ENCODE measurements at regions not wholly inside any gene's neighbourhood (a gene's known extent, or its start where the extent isn't known, plus 50 kb on each side); places are given as distances from the start of the nearest gene placed in this dataset.

DNA sequence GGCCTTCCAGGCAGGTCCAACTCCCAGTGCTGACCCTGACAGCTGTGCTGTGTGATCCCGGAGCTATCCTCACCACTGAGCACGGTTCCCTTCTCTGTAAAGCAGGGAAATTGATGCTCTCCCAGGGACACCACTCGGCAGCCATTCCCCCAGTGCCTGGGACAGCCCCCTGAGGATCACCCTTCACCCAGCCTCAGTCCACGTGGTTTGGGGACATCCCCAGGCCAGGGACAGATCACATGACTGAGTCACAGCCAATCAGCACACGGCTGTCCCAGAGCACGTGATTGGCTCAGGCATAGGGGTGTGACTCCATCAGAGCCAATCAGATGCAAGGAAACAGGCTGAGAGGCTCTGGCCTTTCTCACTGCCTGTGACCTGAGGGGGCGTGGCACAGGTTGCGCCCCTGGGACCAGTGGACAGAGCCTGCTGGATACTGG is 68.8 kb upstream of the SFSWAP start:
- H3K79me2 ChIP-seq (ENCODE audit: control insufficient read depth, insufficient read depth, low read length) = no peaks in the 10 kb centered on the region
- H3K36me3 ChIP-seq (ENCODE audit: control insufficient read depth in 2 of 2, extremely low read depth in 1 of 2, insufficient read depth in 2 of 2, low read length in 2 of 2) = no peaks in the 10 kb centered on the region
- no peak overlapping the region for H2AFZ ChIP-seq (ENCODE audit: control insufficient read depth, low read length)
- H3K9me1 ChIP-seq (ENCODE audit: control insufficient read depth, extremely low read depth, insufficient read depth, low read length) = no peaks in the 10 kb centered on the region
- H3K9me3 ChIP-seq (ENCODE audit: control insufficient read depth, low read depth, low read length) = no peaks in the 10 kb centered on the region
- no peak for DNase-seq (ENCODE audit: low read depth, low spot score)
- H3K27me3 ChIP-seq (ENCODE audit: control insufficient read depth, extremely low read depth, insufficient read depth, low read length) = peaks cover 4% of the 10 kb centered on the region
- H3K9ac ChIP-seq (ENCODE audit: control insufficient read depth, extremely low read depth, insufficient read depth, low read length) = no peak overlapping the region
- dilution Hi-C loops (cut with MboI; ENCODE audit: extremely low pct_ligation_motif_present, low sequenced_read_pairs) = no loop called here
- no peak for TF ChIP-seq EZH2 (IDR thresholded peaks at IDR 0.05; ENCODE audit: low read length)
- TF ChIP-seq, protein P1, sequence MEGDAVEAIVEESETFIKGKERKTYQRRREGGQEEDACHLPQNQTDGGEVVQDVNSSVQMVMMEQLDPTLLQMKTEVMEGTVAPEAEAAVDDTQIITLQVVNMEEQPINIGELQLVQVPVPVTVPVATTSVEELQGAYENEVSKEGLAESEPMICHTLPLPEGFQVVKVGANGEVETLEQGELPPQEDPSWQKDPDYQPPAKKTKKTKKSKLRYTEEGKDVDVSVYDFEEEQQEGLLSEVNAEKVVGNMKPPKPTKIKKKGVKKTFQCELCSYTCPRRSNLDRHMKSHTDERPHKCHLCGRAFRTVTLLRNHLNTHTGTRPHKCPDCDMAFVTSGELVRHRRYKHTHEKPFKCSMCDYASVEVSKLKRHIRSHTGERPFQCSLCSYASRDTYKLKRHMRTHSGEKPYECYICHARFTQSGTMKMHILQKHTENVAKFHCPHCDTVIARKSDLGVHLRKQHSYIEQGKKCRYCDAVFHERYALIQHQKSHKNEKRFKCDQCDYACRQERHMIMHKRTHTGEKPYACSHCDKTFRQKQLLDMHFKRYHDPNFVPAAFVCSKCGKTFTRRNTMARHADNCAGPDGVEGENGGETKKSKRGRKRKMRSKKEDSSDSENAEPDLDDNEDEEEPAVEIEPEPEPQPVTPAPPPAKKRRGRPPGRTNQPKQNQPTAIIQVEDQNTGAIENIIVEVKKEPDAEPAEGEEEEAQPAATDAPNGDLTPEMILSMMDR (optimal IDR thresholded peaks at IDR 0.05 in 1 of 3, IDR thresholded peaks at IDR 0.05 in 1 of 3, conservative IDR thresholded peaks at IDR 0.05 in 1 of 3; ENCODE audit: extremely low read depth in 1 of 3, insufficient read depth in 2 of 3, low read length in 3 of 3) = no peak
- no peak overlapping the region for H3K4me3 ChIP-seq (ENCODE audit: control insufficient read depth in 2 of 3, extremely low read depth in 1 of 3, insufficient read depth in 2 of 3, low read depth in 1 of 3, low read length in 3 of 3)
- FAIRE-seq = no peak
- H3K4me1 ChIP-seq (ENCODE audit: control insufficient read depth, extremely low read depth, insufficient read depth, low read length) = no peaks in the 10 kb centered on the region
- no peaks in the 10 kb centered on the region for H4K20me1 ChIP-seq (ENCODE audit: control insufficient read depth, extremely low read depth, insufficient read depth, low read length)
- H3K27ac ChIP-seq (ENCODE audit: control insufficient read depth, insufficient read depth, low read length) = no peak overlapping the region
- no peak overlapping the region for H3K4me2 ChIP-seq (ENCODE audit: control insufficient read depth, extremely low read depth, insufficient read depth, low read depth, low read length)

DNA sequence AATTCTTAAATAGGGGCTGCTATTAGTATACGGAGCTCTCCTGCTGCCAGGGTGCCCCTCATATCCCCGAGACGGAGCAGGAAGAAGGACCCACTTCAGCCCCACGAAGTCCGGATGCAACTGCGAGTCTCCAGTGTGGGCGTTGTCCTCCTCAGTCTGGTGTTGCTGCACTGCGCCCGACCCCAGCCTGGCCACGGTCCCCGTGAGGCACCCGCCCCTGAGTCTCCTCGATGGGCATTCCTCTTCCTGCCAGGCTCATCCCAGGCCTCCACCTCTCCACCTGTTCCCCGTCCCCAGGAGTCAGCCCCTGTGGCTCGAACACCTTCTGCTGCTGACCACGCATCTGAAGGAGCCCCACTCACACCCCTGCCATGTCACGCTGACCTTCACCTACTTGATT is 68.1 kb upstream of the SFSWAP start:
- no peak for DNase-seq (ENCODE audit: low read depth, low spot score)
- H2AFZ ChIP-seq (ENCODE audit: control insufficient read depth, low read length) = no peak overlapping the region

More for the DNA sequence above, 68.1 kb upstream of the SFSWAP start:
- Histone ChIP-seq H3K4me2 (ENCODE audit: control insufficient read depth, extremely low read depth, insufficient read depth, low read depth, low read length) (no peak overlapping the region), H3K79me2 (ENCODE audit: control insufficient read depth, insufficient read depth, low read length) (no peaks in the 10 kb centered on the region), H3K4me3 (ENCODE audit: control insufficient read depth in 2 of 3, extremely low read depth in 1 of 3, insufficient read depth in 2 of 3, low read depth in 1 of 3, low read length in 3 of 3) (no peak overlapping the region), H3K27me3 (ENCODE audit: control insufficient read depth, extremely low read depth, insufficient read depth, low read length) (peaks cover 4% of the 10 kb centered on the region), H3K9me1 (ENCODE audit: control insufficient read depth, extremely low read depth, insufficient read depth, low read length) (no peaks in the 10 kb centered on the region), H3K9ac (ENCODE audit: control insufficient read depth, extremely low read depth, insufficient read depth, low read length) (no peak overlapping the region), H3K27ac (ENCODE audit: control insufficient read depth, insufficient read depth, low read length) (no peak overlapping the region), H3K9me3 (ENCODE audit: control insufficient read depth, low read depth, low read length) (no peaks in the 10 kb centered on the region), H3K4me1 (ENCODE audit: control insufficient read depth, extremely low read depth, insufficient read depth, low read length) (no peaks in the 10 kb centered on the region), H3K36me3 (ENCODE audit: control insufficient read depth in 2 of 2, extremely low read depth in 1 of 2, insufficient read depth in 2 of 2, low read length in 2 of 2) (no peaks in the 10 kb centered on the region), H4K20me1 (ENCODE audit: control insufficient read depth, extremely low read depth, insufficient read depth, low read length) (no peaks in the 10 kb centered on the region)
- dilution Hi-C loops (cut with MboI; ENCODE audit: extremely low pct_ligation_motif_present, low sequenced_read_pairs) = no loop called here
- TF ChIP-seq, protein P1 (optimal IDR thresholded peaks at IDR 0.05 in 1 of 3, IDR thresholded peaks at IDR 0.05 in 1 of 3, conservative IDR thresholded peaks at IDR 0.05 in 1 of 3; ENCODE audit: extremely low read depth in 1 of 3, insufficient read depth in 2 of 3, low read length in 3 of 3) = no peak
- no peak for TF ChIP-seq EZH2 (IDR thresholded peaks at IDR 0.05; ENCODE audit: low read length)
- no peak for FAIRE-seq

All from keratinocyte (primary cell).